SU-DHL-6 (cell line): ENCODE measurements at regions not wholly inside any gene's neighbourhood (a gene's known extent, or its start where the extent isn't known, plus 50 kb on each side); places are given as distances from the start of the nearest gene placed in this dataset.

Source experiments
- H2AFZ ChIP-seq: fragments of 200-600 bp; sonication (generic); 2 replicates; pipeline ENCODE4 v1.6.1; 2014; ENCODE audit warnings: low read depth, mild to moderate bottlenecking, moderate library complexity, mixed read lengths, antibody characterized with exemption, low read length; ENCODE audit not compliant: severe bottlenecking
- H3F3A ChIP-seq: fragments of 200-600 bp; shearing (Covaris generic); 2 replicates; pipeline ENCODE4 v1.6.0; 2016; ENCODE audit warnings: antibody characterized with exemption, mild to moderate bottlenecking; ENCODE audit not compliant: insufficient read depth
- H3K27ac ChIP-seq: fragments of 200-600 bp; sonication (generic); 2 replicates; pipeline ENCODE4 v1.5.1; 2016; ENCODE audit warnings: low read depth, mild to moderate bottlenecking, low read length, moderate library complexity, mixed read lengths
- H3K27me3 ChIP-seq: fragments of 200-600 bp; sonication (generic), shearing (Covaris generic); 2 replicates; pipeline ENCODE4 v1.6.0; 2014; ENCODE audit warnings: mild to moderate bottlenecking, low read length
- H3K36me3 ChIP-seq: fragments of 200-600 bp; sonication (generic); 2 replicates; pipeline ENCODE4 v1.6.1; 2014; ENCODE audit warnings: mild to moderate bottlenecking, low read length, mixed read lengths
- H3K4me2 ChIP-seq: fragments of 300-600, 200-600 bp; shearing (Covaris generic), sonication (generic); 2 replicates; pipeline ENCODE4 v1.6.0; 2014; ENCODE audit warnings: low read length, low read depth, mild to moderate bottlenecking; ENCODE audit not compliant: poor library complexity, severe bottlenecking
- H3K4me3 ChIP-seq: fragments of 200-600 bp; sonication (generic); 2 replicates; pipeline ENCODE4 v1.5.1; 2014; ENCODE audit warnings: antibody characterized with exemption, low read length, mild to moderate bottlenecking, mixed read lengths; ENCODE audit not compliant: insufficient read depth, poor library complexity, severe bottlenecking
- H3K79me2 ChIP-seq: fragments of 200-600 bp; sonication (generic); 2 replicates; pipeline ENCODE4 v1.6.1; 2014; ENCODE audit warnings: mild to moderate bottlenecking, low read length, moderate library complexity; ENCODE audit not compliant: insufficient read depth
- H3K9ac ChIP-seq: fragments of 200-600 bp; sonication (generic); 2 replicates; pipeline ENCODE4 v1.7.0; 2014; ENCODE audit warnings: mild to moderate bottlenecking, low read length
- H3K9me2 ChIP-seq: fragments of 200-600 bp; sonication (generic); replicated peaks from 2 replicates; pipeline ENCODE4 v1.6.1; 2014; ENCODE audit warnings: low read length; ENCODE audit not compliant: insufficient read depth
- H3K9me3 ChIP-seq: fragments of 200-600 bp; sonication (generic); 2 replicates; pipeline ENCODE4 v1.6.1; 2014; ENCODE audit warnings: low read length, mixed read lengths; ENCODE audit not compliant: insufficient read depth
- H4K20me1 ChIP-seq: fragments of 200-600 bp; sonication (generic); 2 replicates; pipeline ENCODE4 v1.6.1; 2014; ENCODE audit warnings: low read depth, mild to moderate bottlenecking, antibody characterized with exemption, low read length, moderate library complexity, mixed read lengths
- EZH2phosphoT487 ChIP-seq: fragments of 200-600 bp; sonication (generic), shearing (Covaris generic); conservative IDR thresholded peaks from 2 replicates; pipeline ENCODE4 v1.6.1; 2018; ENCODE audit warnings: mild to moderate bottlenecking, antibody characterized with exemption, low read length, moderate library complexity, mixed read lengths
- TF ChIP-seq, protein P1 (sequence below): fragments of 200-600 bp; sonication (generic); IDR thresholded peaks from one replicate; pipeline ENCODE4 v1.5.1; 2017; ENCODE audit warnings: antibody characterized with exemption, mild to moderate bottlenecking, low read length, moderate library complexity; ENCODE audit not compliant: insufficient read depth, poor library complexity, severe bottlenecking

DNA sequence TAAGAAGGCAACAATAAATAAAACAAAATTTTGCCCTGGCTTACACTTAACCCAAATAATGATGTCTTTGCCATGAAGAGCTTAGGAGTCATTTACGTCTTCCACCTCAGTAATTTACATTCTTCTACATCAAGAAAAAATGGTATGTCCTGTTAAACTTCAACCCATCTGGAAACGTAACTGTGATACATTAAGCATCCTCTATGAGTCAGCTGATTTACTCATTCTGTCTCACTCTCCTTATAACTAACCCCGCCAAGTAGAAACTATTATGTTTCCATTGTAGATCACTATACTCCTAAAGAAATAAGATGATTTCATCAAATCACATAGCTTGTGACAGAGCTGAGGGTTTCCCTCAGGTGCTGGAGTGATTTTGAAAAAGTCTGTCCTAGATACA, 330.7 kb downstream of the CDC14C start:
- H3K9ac ChIP-seq, result no peak overlapping the region
- H3K36me3 ChIP-seq, result no peaks in the 10 kb centered on the region
- no peaks in the 10 kb centered on the region for H3K9me3 ChIP-seq
- H3F3A ChIP-seq, result no peaks in the 10 kb centered on the region
- H2AFZ ChIP-seq, result no peak overlapping the region
- no peak overlapping the region for H3K27ac ChIP-seq
- H3K9me2 ChIP-seq, result no peaks in the 10 kb centered on the region
- no peak overlapping the region for H3K4me3 ChIP-seq
- H3K4me2 ChIP-seq, result no peak overlapping the region
- H3K27me3 ChIP-seq, result no peaks in the 10 kb centered on the region
- no peaks in the 10 kb centered on the region for H4K20me1 ChIP-seq
- TF ChIP-seq, protein P1, sequence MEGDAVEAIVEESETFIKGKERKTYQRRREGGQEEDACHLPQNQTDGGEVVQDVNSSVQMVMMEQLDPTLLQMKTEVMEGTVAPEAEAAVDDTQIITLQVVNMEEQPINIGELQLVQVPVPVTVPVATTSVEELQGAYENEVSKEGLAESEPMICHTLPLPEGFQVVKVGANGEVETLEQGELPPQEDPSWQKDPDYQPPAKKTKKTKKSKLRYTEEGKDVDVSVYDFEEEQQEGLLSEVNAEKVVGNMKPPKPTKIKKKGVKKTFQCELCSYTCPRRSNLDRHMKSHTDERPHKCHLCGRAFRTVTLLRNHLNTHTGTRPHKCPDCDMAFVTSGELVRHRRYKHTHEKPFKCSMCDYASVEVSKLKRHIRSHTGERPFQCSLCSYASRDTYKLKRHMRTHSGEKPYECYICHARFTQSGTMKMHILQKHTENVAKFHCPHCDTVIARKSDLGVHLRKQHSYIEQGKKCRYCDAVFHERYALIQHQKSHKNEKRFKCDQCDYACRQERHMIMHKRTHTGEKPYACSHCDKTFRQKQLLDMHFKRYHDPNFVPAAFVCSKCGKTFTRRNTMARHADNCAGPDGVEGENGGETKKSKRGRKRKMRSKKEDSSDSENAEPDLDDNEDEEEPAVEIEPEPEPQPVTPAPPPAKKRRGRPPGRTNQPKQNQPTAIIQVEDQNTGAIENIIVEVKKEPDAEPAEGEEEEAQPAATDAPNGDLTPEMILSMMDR, result no peak
- no peak for TF ChIP-seq EZH2phosphoT487
- no peaks in the 10 kb centered on the region for H3K79me2 ChIP-seq

DNA sequence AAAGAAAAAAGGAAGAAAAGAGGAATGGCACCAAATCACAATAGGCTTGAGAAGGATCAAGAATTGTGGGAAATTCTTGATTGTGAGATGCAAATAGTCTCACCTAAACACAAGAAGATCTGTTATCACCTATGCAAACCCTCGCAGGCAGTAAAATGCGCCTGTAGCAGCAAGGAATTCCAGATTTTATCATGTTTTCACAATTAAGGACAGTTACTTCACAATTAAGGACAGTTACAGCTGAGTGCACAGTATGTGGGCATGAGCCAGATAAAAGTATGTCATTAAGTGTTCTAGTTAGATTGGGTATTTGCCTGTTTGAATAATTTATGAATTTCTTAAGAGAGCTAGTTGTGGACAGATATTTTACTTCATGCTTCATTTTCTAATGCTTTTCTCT, 336.2 kb downstream of the CDC14C start:
- Histone ChIP-seq H3K4me3 (no peak overlapping the region), H3F3A (no peaks in the 10 kb centered on the region), H3K4me2 (no peak overlapping the region), H3K27ac (no peak overlapping the region), H2AFZ (no peak overlapping the region), H3K27me3 (no peaks in the 10 kb centered on the region), H4K20me1 (no peaks in the 10 kb centered on the region; the same call in 1 of the 2 replicates), H3K9ac (no peak overlapping the region), H3K9me3 (no peaks in the 10 kb centered on the region), H3K79me2 (no peaks in the 10 kb centered on the region), H3K9me2 (no peaks in the 10 kb centered on the region), H3K36me3 (no peaks in the 10 kb centered on the region)
- TF ChIP-seq EZH2phosphoT487, result no peak
- TF ChIP-seq, protein P1, result no peak

DNA sequence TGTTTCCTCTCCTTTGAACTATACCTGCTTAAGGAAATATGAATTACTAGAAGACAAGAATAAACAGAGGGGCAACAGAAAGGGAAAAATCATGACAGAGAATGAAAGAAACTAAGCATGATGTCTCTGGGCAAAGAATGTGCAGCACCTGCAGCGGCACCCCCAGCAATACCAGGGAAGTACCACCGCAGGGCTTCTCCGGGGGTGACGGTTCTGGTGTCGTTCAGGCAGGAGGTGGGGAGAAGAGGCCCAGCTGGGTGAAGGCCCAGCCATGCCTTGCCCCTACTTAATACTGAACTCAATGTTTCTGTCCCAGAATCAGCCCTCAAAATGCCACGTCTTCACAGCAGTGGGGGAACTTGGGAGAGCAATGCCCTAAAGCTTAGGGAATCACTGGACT, 337.6 kb downstream of the CDC14C start:
- TF ChIP-seq, protein P1, result no peak
- no peaks in the 10 kb centered on the region for H3K9me3 ChIP-seq
- H3K9me2 ChIP-seq, result no peaks in the 10 kb centered on the region
- H3K4me3 ChIP-seq, result no peak overlapping the region
- no peaks in the 10 kb centered on the region for H3K36me3 ChIP-seq
- H3K27ac ChIP-seq, result no peak overlapping the region
- H3F3A ChIP-seq, result no peaks in the 10 kb centered on the region
- H3K79me2 ChIP-seq, result no peaks in the 10 kb centered on the region
- no peak overlapping the region for H2AFZ ChIP-seq
- H4K20me1 ChIP-seq, result no peaks in the 10 kb centered on the region; the same call in 1 of the 2 replicates
- no peak overlapping the region for H3K9ac ChIP-seq
- H3K27me3 ChIP-seq, result no peaks in the 10 kb centered on the region
- no peak overlapping the region for H3K4me2 ChIP-seq

DNA sequence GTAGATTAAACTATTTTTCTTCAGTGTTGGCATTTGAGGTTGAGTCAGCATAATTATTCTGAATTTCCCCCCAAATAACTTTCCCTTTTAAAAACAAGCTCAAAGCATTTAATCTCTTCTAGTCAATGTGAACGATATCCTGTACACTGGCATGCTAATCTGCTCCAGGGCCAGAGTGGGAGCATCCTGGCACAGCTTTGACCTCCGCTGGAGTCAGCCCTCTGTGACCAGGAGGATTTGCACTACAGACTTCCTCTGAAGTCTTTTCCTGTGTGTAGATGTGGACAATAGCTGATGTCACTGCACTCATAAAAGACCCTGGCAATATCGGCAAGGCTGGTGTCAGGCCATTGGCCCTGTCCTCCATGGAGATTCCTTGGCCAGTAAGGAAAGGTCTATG, 340.2 kb downstream of the CDC14C start:
- Histone ChIP-seq H2AFZ (no peak overlapping the region), H3K9me2 (no peaks in the 10 kb centered on the region), H3K27me3 (no peaks in the 10 kb centered on the region), H3K27ac (no peak overlapping the region), H3K79me2 (no peaks in the 10 kb centered on the region), H3K9me3 (no peaks in the 10 kb centered on the region), H3K9ac (no peak overlapping the region), H3K4me3 (no peak overlapping the region), H3K4me2 (no peak overlapping the region), H3K36me3 (no peaks in the 10 kb centered on the region), H4K20me1 (no peaks in the 10 kb centered on the region; the same call in 1 of the 2 replicates), H3F3A (no peaks in the 10 kb centered on the region)
- TF ChIP-seq, protein P1, result no peak
- no peak for TF ChIP-seq EZH2phosphoT487
